ENCODE measurements at regions not wholly inside any gene's neighbourhood (a gene's known extent, or its start where the extent isn't known, plus 50 kb on each side); places are given as distances from the start of the nearest gene placed in this dataset.
"Not testable (repeated sequence)": the region's sequence is repeated elsewhere in the genome, so short reads cannot be mapped to it uniquely, and the experiment has no call there.

GRCh38 chr14:106657460-106657859 is 1131.1 kb downstream of the TMEM121 start:
- Histone ChIP-seq H3K27ac (ENCODE audit: low read depth, low read length) (no peak overlapping the region), H3K79me1 (ENCODE audit: low read length) (no peaks in the 10 kb centered on the region), H4K12ac (ENCODE audit: low read depth, low read length) (no peak overlapping the region), H3K23ac (ENCODE audit: low read length) (no peak overlapping the region), H2AFZ (ENCODE audit: insufficient read depth, low read length, poor library complexity) (no peak overlapping the region), H3K4me1 (ENCODE audit: control insufficient read depth in 1 of 2, insufficient read depth in 2 of 2, low read length in 2 of 2) (no peaks in the 10 kb centered on the region), H3K9ac (ENCODE audit: low read length) (no peak overlapping the region), H4K91ac (ENCODE audit: low read depth, low read length) (no peak overlapping the region), H3K9me3 (ENCODE audit: insufficient read depth, low read depth, low read length) (peaks cover 13% of the 10 kb centered on the region), H2BK120ac (ENCODE audit: insufficient read depth, low read length, poor library complexity) (no peak overlapping the region), H2BK12ac (ENCODE audit: low read length) (no peak overlapping the region), H3K27me3 (ENCODE audit: insufficient read depth, low read length) (no peaks in the 10 kb centered on the region), H3K14ac (ENCODE audit: low read length) (no peak overlapping the region), H3K4me2 (ENCODE audit: low read length) (no peak overlapping the region), H3K18ac (ENCODE audit: low read length) (no peak overlapping the region), H4K8ac (ENCODE audit: low read depth, low read length) (no peak overlapping the region), H3K4ac (ENCODE audit: low read depth, low read length) (no peak overlapping the region), H2AK5ac (ENCODE audit: low read length) (no peak overlapping the region), H3K36me3 (ENCODE audit: control insufficient read depth in 1 of 2, insufficient read depth in 2 of 2, low read length in 2 of 2) (no peaks in the 10 kb centered on the region), H3K4me3 (ENCODE audit: low read depth, low read length) (no peak overlapping the region), H3K79me2 (ENCODE audit: control insufficient read depth, insufficient read depth, low read length, poor library complexity) (no peaks in the 10 kb centered on the region), H2BK5ac (ENCODE audit: low read depth, low read length, poor library complexity) (no peak overlapping the region)
- no CpG with 5 or more reads among the region's 8 CpGs for WGBS (ENCODE audit: extremely low coverage, insufficient coverage, insufficient read length)
- no peak for DNase-seq

GRCh38 chr14:106658066-106658860 is 1131.9 kb downstream of the TMEM121 start:
- H3K79me2 ChIP-seq (ENCODE audit: control insufficient read depth, insufficient read depth, low read length, poor library complexity); H4K12ac ChIP-seq (ENCODE audit: low read depth, low read length); H3K23ac ChIP-seq (ENCODE audit: low read length); DNase-seq; H2AFZ ChIP-seq (ENCODE audit: insufficient read depth, low read length, poor library complexity); H3K14ac ChIP-seq (ENCODE audit: low read length); H2BK120ac ChIP-seq (ENCODE audit: insufficient read depth, low read length, poor library complexity); H3K9ac ChIP-seq (ENCODE audit: low read length); H3K36me3 ChIP-seq (ENCODE audit: control insufficient read depth in 1 of 2, insufficient read depth in 2 of 2, low read length in 2 of 2); H3K18ac ChIP-seq (ENCODE audit: low read length); H2BK5ac ChIP-seq (ENCODE audit: low read depth, low read length, poor library complexity); H3K4me3 ChIP-seq (ENCODE audit: low read depth, low read length); H4K91ac ChIP-seq (ENCODE audit: low read depth, low read length); H3K79me1 ChIP-seq (ENCODE audit: low read length); H2BK12ac ChIP-seq (ENCODE audit: low read length); H3K4ac ChIP-seq (ENCODE audit: low read depth, low read length); H4K8ac ChIP-seq (ENCODE audit: low read depth, low read length); H2AK5ac ChIP-seq (ENCODE audit: low read length); H3K4me2 ChIP-seq (ENCODE audit: low read length); H3K4me1 ChIP-seq (ENCODE audit: control insufficient read depth in 1 of 2, insufficient read depth in 2 of 2, low read length in 2 of 2); H3K27ac ChIP-seq (ENCODE audit: low read depth, low read length); H3K27me3 ChIP-seq (ENCODE audit: insufficient read depth, low read length): not testable (repeated sequence)
- peaks cover 13% of the 10 kb centered on the region for H3K9me3 ChIP-seq (ENCODE audit: insufficient read depth, low read depth, low read length)
- WGBS (ENCODE audit: extremely low coverage, insufficient coverage, insufficient read length) = no CpG with 5 or more reads among the region's 7 CpGs

- not testable (repeated sequence) for H4K8ac ChIP-seq (ENCODE audit: low read depth, low read length); H2BK12ac ChIP-seq (ENCODE audit: low read length); H3K4me1 ChIP-seq (ENCODE audit: control insufficient read depth in 1 of 2, insufficient read depth in 2 of 2, low read length in 2 of 2); H3K4ac ChIP-seq (ENCODE audit: low read depth, low read length); H3K4me3 ChIP-seq (ENCODE audit: low read depth, low read length); H2BK5ac ChIP-seq (ENCODE audit: low read depth, low read length, poor library complexity); H4K91ac ChIP-seq (ENCODE audit: low read depth, low read length); H3K27me3 ChIP-seq (ENCODE audit: insufficient read depth, low read length); H3K14ac ChIP-seq (ENCODE audit: low read length); H2BK120ac ChIP-seq (ENCODE audit: insufficient read depth, low read length, poor library complexity); H4K12ac ChIP-seq (ENCODE audit: low read depth, low read length); H3K79me2 ChIP-seq (ENCODE audit: control insufficient read depth, insufficient read depth, low read length, poor library complexity); H3K79me1 ChIP-seq (ENCODE audit: low read length); H3K4me2 ChIP-seq (ENCODE audit: low read length); H3K36me3 ChIP-seq (ENCODE audit: control insufficient read depth in 1 of 2, insufficient read depth in 2 of 2, low read length in 2 of 2); H2AFZ ChIP-seq (ENCODE audit: insufficient read depth, low read length, poor library complexity); H3K18ac ChIP-seq (ENCODE audit: low read length); H3K27ac ChIP-seq (ENCODE audit: low read depth, low read length); H2AK5ac ChIP-seq (ENCODE audit: low read length); H3K9ac ChIP-seq (ENCODE audit: low read length); H3K23ac ChIP-seq (ENCODE audit: low read length)
- no CpG with 5 or more reads among the region's 4 CpGs for WGBS (ENCODE audit: extremely low coverage, insufficient coverage, insufficient read length)
- peaks cover 18% of the 10 kb centered on the region for H3K9me3 ChIP-seq (ENCODE audit: insufficient read depth, low read depth, low read length)
- peak in 1 of 2 donors; percentile 21 for DNase-seq
Observed at GRCh38 chr14:106661561-106661960, 1135.2 kb downstream of the TMEM121 start.

DNA sequence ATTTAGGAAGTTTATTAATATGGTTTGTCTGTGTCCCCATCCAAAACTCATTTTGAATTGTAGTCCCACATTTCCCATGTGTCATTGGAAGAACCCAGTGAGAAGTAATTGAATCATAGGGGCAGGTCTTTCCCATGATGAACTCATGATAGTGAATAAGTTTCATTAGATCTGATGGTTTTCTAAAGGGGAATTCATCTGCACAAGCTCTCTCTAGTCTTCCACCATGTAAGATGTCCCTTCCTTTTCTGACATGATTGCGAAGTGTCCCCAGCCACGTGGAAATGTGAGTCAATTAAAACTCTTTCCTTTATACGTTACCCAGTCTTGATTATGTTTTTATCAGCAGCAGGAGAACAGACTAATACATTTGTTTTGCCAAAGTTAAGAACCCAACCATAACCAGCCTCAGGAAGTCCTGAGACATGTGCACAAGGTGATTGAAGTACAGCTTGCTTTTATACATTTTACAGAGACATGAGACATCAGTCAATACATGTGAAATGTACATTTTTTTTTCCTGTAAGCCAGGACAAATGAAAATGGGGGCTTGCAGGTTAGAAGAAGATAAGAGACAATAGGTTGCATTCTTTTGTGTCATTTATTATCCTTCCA is 1136.7 kb downstream of the TMEM121 start:
- no peak overlapping the region for H4K8ac ChIP-seq (ENCODE audit: low read depth, low read length)
- H3K18ac ChIP-seq (ENCODE audit: low read length) = no peak overlapping the region
- H4K12ac ChIP-seq (ENCODE audit: low read depth, low read length) = no peak overlapping the region
- DNase-seq = peak in 1 of 2 donors; percentile 2
- H4K91ac ChIP-seq (ENCODE audit: low read depth, low read length) = no peak overlapping the region
- peaks cover 12% of the 10 kb centered on the region for H3K9me3 ChIP-seq (ENCODE audit: insufficient read depth, low read depth, low read length)
- H3K36me3 ChIP-seq (ENCODE audit: control insufficient read depth in 1 of 2, insufficient read depth in 2 of 2, low read length in 2 of 2) = no peaks in the 10 kb centered on the region
- H2BK5ac ChIP-seq (ENCODE audit: low read depth, low read length, poor library complexity) = no peak overlapping the region
- H3K4me2 ChIP-seq (ENCODE audit: low read length) = no peak overlapping the region
- H3K4me1 ChIP-seq (ENCODE audit: control insufficient read depth in 1 of 2, insufficient read depth in 2 of 2, low read length in 2 of 2) = no peaks in the 10 kb centered on the region
- H2BK120ac ChIP-seq (ENCODE audit: insufficient read depth, low read length, poor library complexity) = no peak overlapping the region
- no peak overlapping the region for H2AK5ac ChIP-seq (ENCODE audit: low read length)
- no peaks in the 10 kb centered on the region for H3K79me2 ChIP-seq (ENCODE audit: control insufficient read depth, insufficient read depth, low read length, poor library complexity)
- no peak overlapping the region for H3K4me3 ChIP-seq (ENCODE audit: low read depth, low read length)
- no peak overlapping the region for H2BK12ac ChIP-seq (ENCODE audit: low read length)
- no peaks in the 10 kb centered on the region for H3K27me3 ChIP-seq (ENCODE audit: insufficient read depth, low read length)
- H3K79me1 ChIP-seq (ENCODE audit: low read length) = no peaks in the 10 kb centered on the region
- H2AFZ ChIP-seq (ENCODE audit: insufficient read depth, low read length, poor library complexity) = no peak overlapping the region
- H3K4ac ChIP-seq (ENCODE audit: low read depth, low read length) = no peak overlapping the region
- no peak overlapping the region for H3K23ac ChIP-seq (ENCODE audit: low read length)
- no peak overlapping the region for H3K9ac ChIP-seq (ENCODE audit: low read length)
- no peak overlapping the region for H3K14ac ChIP-seq (ENCODE audit: low read length)
- WGBS (ENCODE audit: extremely low coverage, insufficient coverage, insufficient read length) = no CpG with 5 or more reads among the region's 3 CpGs
- H3K27ac ChIP-seq (ENCODE audit: low read depth, low read length) = no peak overlapping the region
